SK-N-SH (cell line): ENCODE measurements at regions not wholly inside any gene's neighbourhood (a gene's known extent, or its start where the extent isn't known, plus 50 kb on each side); places are given as distances from the start of the nearest gene placed in this dataset.

Source experiments
- CTCF ChIA-PET: fragments of 300-600, 350-600 bp; formaldehyde crosslinking; extraction: SDS; loops from one replicate; lab custom pipeline; 2021; lab: Yijun Ruan, JAX
- POLR2A ChIA-PET: fragments of 350-600 bp; sonication (Branson Sonifier 250); formaldehyde crosslinking; extraction: SDS; loops from one replicate; lab custom pipeline; 2020; ENCODE audit warnings: antibody characterized with exemption, inconsistent platforms; lab: Yijun Ruan, JAX
- DNase-seq: peaks from one replicate; pipeline ENCODE4 v3.0.0; 2012
- H2AFZ ChIP-seq: fragments of 200-600 bp; sonication (generic); 2 replicates; pipeline ENCODE4 v1.8.1; 2016; ENCODE audit warnings: antibody characterized with exemption, mild to moderate bottlenecking, low read depth
- H3F3A ChIP-seq: fragments of 200-600 bp; sonication (generic); replicated peaks from 2 replicates; pipeline ENCODE3; 2016; ENCODE audit warnings: antibody characterized with exemption, mild to moderate bottlenecking; ENCODE audit not compliant: insufficient read depth
- H3K27ac ChIP-seq, 2 experiments: fragments of 200-500 bp in 1 of 2; fragments of 200-600 bp in 1 of 2; sonication (Bioruptor generic) in 1 of 2; sonication (generic), shearing (Covaris generic) in 1 of 2; 2 replicates each; pipeline versions ENCODE4 v1.5.1 to v1.6.1; 2014 to 2016; ENCODE audit warnings: low read depth in 2 of 2, inconsistent platforms in 1 of 2, low read length in 1 of 2, mild to moderate bottlenecking in 1 of 2, mixed read lengths in 1 of 2
- H3K27me3 ChIP-seq: fragments of 200-600 bp; sonication (generic), shearing (Covaris generic); 2 replicates; pipeline ENCODE4 v1.6.1; 2016; ENCODE audit warnings: mixed run types; ENCODE audit not compliant: insufficient read depth
- H3K36me3 ChIP-seq, 2 experiments: fragments of 200-500 bp in 1 of 2; fragments of 200-600 bp in 1 of 2; sonication (Bioruptor generic) in 1 of 2; sonication (generic) in 1 of 2; replicated peaks in 1 of 2; 2 replicates each; pipeline versions ENCODE3 to v1.5.1; 2014 to 2016; ENCODE audit warnings: low read length in 1 of 2, mild to moderate bottlenecking in 1 of 2; ENCODE audit not compliant: insufficient read depth in 2 of 2, control insufficient read depth in 1 of 2
- H3K4me1 ChIP-seq, 2 experiments: fragments of 200-500 bp in 1 of 2; fragments of 200-600 bp in 1 of 2; sonication (Bioruptor generic) in 1 of 2; sonication (generic), shearing (Covaris generic) in 1 of 2; 2 replicates each; pipeline versions ENCODE4 v1.5.1 to v1.6.1; 2014 to 2016; ENCODE audit warnings: low read depth in 1 of 2, low read length in 1 of 2, mixed run types in 1 of 2; ENCODE audit not compliant: insufficient read depth in 2 of 2, control insufficient read depth in 1 of 2
- H3K4me2 ChIP-seq: fragments of 200-600 bp; sonication (generic), shearing (Covaris generic); 2 replicates; pipeline ENCODE4 v1.6.1; 2017; ENCODE audit warnings: mixed run types
- H3K4me3 ChIP-seq, 2 experiments: fragments of 200-500 bp in 1 of 2; fragments of 200-600 bp in 1 of 2; sonication (Bioruptor generic) in 1 of 2; sonication (generic), shearing (Covaris generic) in 1 of 2; 2 replicates each; pipeline versions ENCODE4 v1.5.1 to v1.8.1; 2014 to 2016; ENCODE audit warnings: low read depth in 2 of 2, inconsistent platforms in 1 of 2, low read length in 1 of 2, mild to moderate bottlenecking in 1 of 2, mixed read lengths in 1 of 2, moderate library complexity in 1 of 2
- H3K79me2 ChIP-seq: fragments of 200-600 bp; sonication (generic); 2 replicates; pipeline ENCODE4 v1.8.1; 2017; ENCODE audit warnings: mild to moderate bottlenecking; ENCODE audit not compliant: insufficient read depth
- H3K9ac ChIP-seq: fragments of 200-600 bp; sonication (generic); 2 replicates; pipeline ENCODE4 v1.6.1; 2017; ENCODE audit warnings: mixed run types
- H3K9me2 ChIP-seq: fragments of 200-600 bp; sonication (generic); 2 replicates; pipeline ENCODE4 v1.6.1; 2017; ENCODE audit warnings: mixed run types
- H3K9me3 ChIP-seq: fragments of 200-600 bp; sonication (generic); 2 replicates; pipeline ENCODE4 v1.6.1; 2017; ENCODE audit warnings: mixed run types, mild to moderate bottlenecking, moderate library complexity
- H4K20me1 ChIP-seq: fragments of 200-600 bp; sonication (generic); 2 replicates; pipeline ENCODE4 v1.6.1; 2017; ENCODE audit warnings: mild to moderate bottlenecking, mixed run types; ENCODE audit not compliant: insufficient read depth
- CHD2 ChIP-seq: fragments of 150-350 bp; IDR thresholded peaks from 2 replicates; pipeline ENCODE4 v1.6.1; 2018; ENCODE audit warnings: low read length; ENCODE audit not compliant: partially characterized antibody
- EP300 ChIP-seq, 2 experiments: IDR thresholded peaks; 2 replicates each; pipeline versions ENCODE4 v1.4.0 to v1.6.1; 2012; ENCODE audit warnings: borderline replicate concordance in 1 of 2, low read depth in 1 of 2, low read length in 1 of 2
- FOSL2 ChIP-seq: IDR thresholded peaks from 2 replicates; pipeline ENCODE4 v1.4.0; 2012; ENCODE audit warnings: low read depth, mild to moderate bottlenecking, moderate library complexity, borderline replicate concordance
- FOXM1 ChIP-seq: IDR thresholded peaks from 2 replicates; pipeline ENCODE4 v1.4.0; 2012; ENCODE audit warnings: low read depth, mild to moderate bottlenecking
- MAX ChIP-seq: IDR thresholded peaks from 2 replicates; pipeline ENCODE4 v1.4.0; 2012; ENCODE audit warnings: low read depth
- MEF2A ChIP-seq: IDR thresholded peaks from 2 replicates; pipeline ENCODE4 v1.4.0; 2012; ENCODE audit warnings: low read depth, borderline replicate concordance
- NRF1 ChIP-seq: IDR thresholded peaks from 2 replicates; pipeline ENCODE4 v1.6.1; 2012; ENCODE audit warnings: low read depth, mild to moderate bottlenecking, low read length
- PBX3 ChIP-seq: IDR thresholded peaks from 2 replicates; pipeline ENCODE4; 2012
- RAD21 ChIP-seq: IDR thresholded peaks from 2 replicates; pipeline ENCODE4 v1.6.1; 2012; ENCODE audit warnings: mild to moderate bottlenecking, low read length
- REST ChIP-seq: IDR thresholded peaks from 2 replicates; pipeline ENCODE4 v1.6.1; 2012; ENCODE audit warnings: mild to moderate bottlenecking, low read depth, low read length, moderate library complexity
- SMC3 ChIP-seq: IDR thresholded peaks from 2 replicates; pipeline ENCODE4 v1.6.1; 2012; ENCODE audit warnings: low read depth, low read length, improper control_type of control experiment
- TCF12 ChIP-seq: IDR thresholded peaks from 2 replicates; pipeline ENCODE4 v1.4.0; 2012
- TEAD4 ChIP-seq: IDR thresholded peaks from 2 replicates; pipeline ENCODE4 v1.4.0; 2012; ENCODE audit warnings: mild to moderate bottlenecking, borderline replicate concordance; ENCODE audit not compliant: insufficient read depth
- YY1 ChIP-seq: IDR thresholded peaks from 2 replicates; pipeline ENCODE4 v1.4.0; 2012; ENCODE audit warnings: low read depth, mild to moderate bottlenecking
- WGBS: methylation state at CpG from one replicate; pipeline ENCODE4 v1.1.6; 2017; ENCODE audit warnings: low lambda C conversion rate; 5-methylcytosine and 5-hydroxymethylcytosine counted together

GRCh38 chr5:60223342-60223741 lies 329.8 kb upstream of the PDE4D start:
- DNase-seq = no peak

More at GRCh38 chr5:60223342-60223741, 329.8 kb upstream of the PDE4D start:
- Histone ChIP-seq H3K27ac (peak overlapping the region in 1 of 2 experiments; percentile 40; a peak in 2 of 4 replicates), H3K4me2 (no peak overlapping the region), H3K4me3 (no peak overlapping the region), H3F3A (peaks cover 8% of the 10 kb centered on the region), H2AFZ (no peak overlapping the region; the same call in 1 of the 2 replicates), H3K36me3 (no peaks in the 10 kb centered on the region), H4K20me1 (no peaks in the 10 kb centered on the region), H3K27me3 (no peaks in the 10 kb centered on the region), H3K79me2 (no peaks in the 10 kb centered on the region), H3K9me2 (no peaks in the 10 kb centered on the region), H3K9me3 (no peaks in the 10 kb centered on the region), H3K9ac (no peak overlapping the region), H3K4me1 (0 out of 4 replicates have a peak, but pooled peaks cover 0 to 8% of the 10 kb centered on the region in 2 experiments)
- peak; percentile 54; the same call in 1 of the 2 replicates for TF ChIP-seq FOSL2
- no peak for TF ChIP-seq YY1
- no peak for TF ChIP-seq NRF1
- TF ChIP-seq SMC3 = no peak
- no peak for TF ChIP-seq REST
- no peak for TF ChIP-seq CHD2
- TF ChIP-seq TCF12 = peak; percentile 14; the same call in 1 of the 2 replicates
- 0 out of 2 replicates have a peak, but pooled peaks have one; percentile 31 for TF ChIP-seq MAX
- no peak for TF ChIP-seq EP300 (IDR thresholded peaks at IDR 0.05; ENCODE audit: borderline replicate concordance in 1 of 2, low read depth in 1 of 2, low read length in 1 of 2)
- TF ChIP-seq FOXM1 = no peak
- no peak for TF ChIP-seq TEAD4
- TF ChIP-seq RAD21 = no peak
- no peak for TF ChIP-seq MEF2A
- peak; percentile 15; the same call in 1 of the 2 replicates for TF ChIP-seq PBX3
- CTCF ChIA-PET = interaction anchor here (1.2 kb wide), 1 partner anchor 9 kb away, joined by 3 read pairs; no protein-coding TSS in a partner anchor
- POLR2A ChIA-PET = no interaction called here
- 20% methylated on average over 3 of the region's 3 CpGs for WGBS
